ENCODE measurements at regions not wholly inside any gene's neighbourhood (a gene's known extent, or its start where the extent isn't known, plus 50 kb on each side); places are given as distances from the start of the nearest gene placed in this dataset.

GRCh38 chr6:24057030-24057429 is 69.0 kb upstream of the NRSN1 start:
- TF ChIP-seq CTCF (conservative IDR thresholded peaks at IDR 0.05) (no peak), EZH2 (IDR thresholded peaks at IDR 0.05; ENCODE audit: low read depth) (no peak)
